HG03439 (cell line): ENCODE measurements at regions not wholly inside any gene's neighbourhood (a gene's known extent, or its start where the extent isn't known, plus 50 kb on each side); places are given as distances from the start of the nearest gene placed in this dataset.
A peak's percentile ranks its signal among the peaks of the same experiment; 100 is the strongest.

Experiments
- ATAC-seq: cut with Tn5 transposase; IDR thresholded peaks from one replicate; pipeline ENCODE4 v1.9.1; 2021; ENCODE audit warnings: mild to moderate bottlenecking, moderate library complexity; ENCODE audit not compliant: unreplicated experiment

GRCh38 chr1:84759756-84760155, 69.5 kb upstream of the SSX2IP start:
- ATAC-seq, result no peak

GRCh38 chr1:84758968-84759491, 68.8 kb upstream of the SSX2IP start:
- no peak for ATAC-seq

- no peak for ATAC-seq
Observed at GRCh38 chr1:84758476-84758875, 68.2 kb upstream of the SSX2IP start.

- ATAC-seq, result no peak
Observed at GRCh38 chr1:84757301-84757700, 67.0 kb upstream of the SSX2IP start.

GRCh38 chr1:84756455-84757082, 66.3 kb upstream of the SSX2IP start:
- no peak for ATAC-seq

- no peak for ATAC-seq
Observed at GRCh38 chr1:84756001-84756400, 65.7 kb upstream of the SSX2IP start.

GRCh38 chr1:84755216-84755615, 65.0 kb upstream of the SSX2IP start:
- ATAC-seq, result no peak

GRCh38 chr1:84754386-84754703, 64.1 kb upstream of the SSX2IP start:
- no peak for ATAC-seq

- ATAC-seq, result peak; percentile 80
Observed at GRCh38 chr1:84753516-84754385, 63.5 kb upstream of the SSX2IP start.

- no peak for ATAC-seq
Observed at GRCh38 chr1:84750110-84750730, 60.0 kb upstream of the SSX2IP start.

- no peak for ATAC-seq
Observed at GRCh38 chr1:84749427-84749826, 59.2 kb upstream of the SSX2IP start.

- no peak for ATAC-seq
Observed at GRCh38 chr1:84748364-84748763, 58.1 kb upstream of the SSX2IP start.

GRCh38 chr1:84745857-84746256, 55.6 kb upstream of the SSX2IP start:
- ATAC-seq, result no peak

GRCh38 chr1:84743896-84744295, 53.6 kb upstream of the SSX2IP start:
- ATAC-seq, result no peak

- ATAC-seq, result peak; percentile 51
Observed at GRCh38 chr1:84742653-84743052, 52.4 kb upstream of the SSX2IP start.

GRCh38 chr1:84740050-84740714, 49.9 kb upstream of the SSX2IP start:
- ATAC-seq, result no peak
